Kidney glomerular epithelial cell (primary cell): ENCODE measurements at regions not wholly inside any gene's neighbourhood (a gene's known extent, or its start where the extent isn't known, plus 50 kb on each side); places are given as distances from the start of the nearest gene placed in this dataset.
"Not testable (repeated sequence)": the region's sequence is repeated elsewhere in the genome, so short reads cannot be mapped to it uniquely, and the experiment has no call there.

ENCODE experiments used
- DNase-seq: peaks from one replicate; lab custom pipeline; 2025; lab: John Stamatoyannopoulos, UW

DNA sequence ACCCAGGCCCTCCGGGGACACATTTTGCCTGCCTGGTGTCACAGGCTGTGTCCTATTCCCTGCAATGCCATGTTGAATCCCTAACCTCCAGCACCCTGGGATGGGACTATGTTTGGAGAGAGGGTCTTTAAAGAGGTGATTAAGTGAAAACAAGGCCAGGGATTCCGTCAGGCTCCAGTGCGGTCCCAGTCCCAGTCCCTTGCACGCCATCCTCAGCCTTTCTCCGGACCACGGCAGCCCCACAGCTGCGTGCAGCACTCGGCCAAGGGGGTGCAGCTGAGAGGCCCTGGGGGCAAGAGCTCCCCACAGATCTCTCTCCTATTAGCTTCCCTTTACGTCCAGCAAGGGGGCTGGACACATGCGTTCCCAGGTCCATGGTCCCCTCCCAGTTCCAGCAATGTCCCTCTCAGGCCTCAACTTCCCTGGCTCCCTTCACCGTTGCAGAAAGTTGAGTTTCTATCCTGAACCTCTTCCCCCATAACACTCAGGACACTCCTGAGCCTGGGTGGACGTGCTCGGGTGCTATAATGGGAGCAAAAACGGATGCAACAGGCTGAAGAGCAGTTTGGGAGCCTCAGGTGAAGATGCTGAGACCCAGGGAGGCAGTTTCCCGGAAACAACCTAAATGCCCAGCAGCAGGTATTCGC, 1422.7 kb downstream of the BRD1 start:
- no peak for DNase-seq

DNA sequence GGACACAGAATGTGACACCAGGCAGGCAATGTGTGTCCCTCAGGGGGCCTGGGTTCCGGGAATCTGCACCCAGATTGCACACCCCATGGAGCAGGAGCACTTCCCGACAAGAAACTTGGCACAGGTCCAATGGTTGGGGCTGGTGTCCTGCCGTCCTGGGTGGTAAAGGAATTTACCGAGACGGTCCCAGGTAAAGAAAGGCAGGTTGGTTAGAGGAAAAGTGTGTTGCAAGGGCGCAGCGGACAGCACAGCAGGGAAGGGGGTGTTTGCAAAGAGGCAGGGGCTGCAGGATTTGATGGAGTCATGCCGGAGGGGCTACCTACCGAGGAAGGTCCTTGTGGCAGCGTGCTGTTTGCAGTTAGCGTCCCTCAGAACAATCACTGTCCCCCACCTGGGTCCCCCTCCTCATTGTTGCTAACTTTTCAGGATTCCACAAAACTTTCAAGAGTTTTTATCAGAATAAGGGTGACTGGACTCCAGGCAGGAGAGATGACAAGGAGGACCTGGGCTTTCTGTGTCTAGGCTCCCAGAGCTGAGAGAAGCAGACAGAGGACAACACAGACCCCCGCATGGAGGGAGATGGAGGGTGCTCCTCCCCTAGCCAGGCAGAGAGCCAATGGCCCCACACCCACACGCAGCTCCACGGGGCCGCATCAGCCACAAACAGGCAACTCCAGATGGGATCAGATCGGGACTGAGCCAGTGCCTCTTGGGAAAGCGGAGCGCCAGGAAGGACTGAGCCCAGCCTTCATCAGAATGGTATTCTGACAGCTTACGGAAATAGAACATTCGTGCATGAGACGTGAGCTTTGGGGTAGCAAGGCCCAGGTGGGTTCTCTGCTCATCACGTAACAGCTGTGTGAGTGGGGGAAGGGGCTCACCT, 1423.9 kb downstream of the BRD1 start:
- DNase-seq = no peak

DNA sequence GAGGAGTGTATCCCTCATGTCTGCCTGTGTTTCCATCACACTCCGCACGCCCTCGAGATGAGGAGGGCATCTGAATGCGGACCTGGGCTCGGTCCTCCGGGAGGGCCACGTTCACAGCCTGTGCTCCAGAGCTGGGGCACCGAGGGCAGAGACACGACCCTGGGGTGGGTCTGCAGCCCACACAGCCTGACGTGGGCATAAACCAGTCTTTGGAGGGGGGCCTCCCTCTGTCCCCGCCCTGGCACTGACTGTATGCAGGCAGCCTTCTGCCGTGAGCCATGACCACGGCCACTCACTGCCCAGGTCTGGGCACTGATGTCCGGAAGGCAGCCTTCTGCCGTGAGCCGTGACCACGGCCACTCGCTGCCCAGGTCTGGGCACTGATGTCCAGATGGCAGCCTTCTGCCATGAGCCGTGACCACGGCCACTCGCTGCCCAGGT, 1425.1 kb downstream of the BRD1 start:
- DNase-seq = no peak

DNA sequence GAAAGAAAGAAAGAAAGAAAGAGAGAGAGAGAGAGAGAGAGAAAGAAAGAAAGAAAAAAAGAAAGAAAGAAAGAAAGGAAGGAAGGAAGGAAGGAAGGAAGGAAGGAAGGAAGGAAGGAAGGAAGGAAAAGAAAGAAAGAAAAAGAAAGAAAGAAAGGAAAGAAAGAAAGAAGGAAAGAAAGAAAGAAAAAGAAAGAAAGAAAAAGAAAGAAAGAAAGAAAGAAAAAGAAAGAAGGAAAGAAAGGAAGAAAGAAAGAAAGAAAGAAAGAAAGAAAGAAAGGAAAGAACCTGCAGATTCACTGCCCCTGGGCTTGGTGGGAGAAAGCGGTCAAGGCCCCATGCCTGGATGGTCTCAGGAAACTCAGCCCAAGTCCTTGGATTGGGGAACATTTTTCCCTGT, 1426.2 kb downstream of the BRD1 start:
- DNase-seq = not testable (repeated sequence)

DNA sequence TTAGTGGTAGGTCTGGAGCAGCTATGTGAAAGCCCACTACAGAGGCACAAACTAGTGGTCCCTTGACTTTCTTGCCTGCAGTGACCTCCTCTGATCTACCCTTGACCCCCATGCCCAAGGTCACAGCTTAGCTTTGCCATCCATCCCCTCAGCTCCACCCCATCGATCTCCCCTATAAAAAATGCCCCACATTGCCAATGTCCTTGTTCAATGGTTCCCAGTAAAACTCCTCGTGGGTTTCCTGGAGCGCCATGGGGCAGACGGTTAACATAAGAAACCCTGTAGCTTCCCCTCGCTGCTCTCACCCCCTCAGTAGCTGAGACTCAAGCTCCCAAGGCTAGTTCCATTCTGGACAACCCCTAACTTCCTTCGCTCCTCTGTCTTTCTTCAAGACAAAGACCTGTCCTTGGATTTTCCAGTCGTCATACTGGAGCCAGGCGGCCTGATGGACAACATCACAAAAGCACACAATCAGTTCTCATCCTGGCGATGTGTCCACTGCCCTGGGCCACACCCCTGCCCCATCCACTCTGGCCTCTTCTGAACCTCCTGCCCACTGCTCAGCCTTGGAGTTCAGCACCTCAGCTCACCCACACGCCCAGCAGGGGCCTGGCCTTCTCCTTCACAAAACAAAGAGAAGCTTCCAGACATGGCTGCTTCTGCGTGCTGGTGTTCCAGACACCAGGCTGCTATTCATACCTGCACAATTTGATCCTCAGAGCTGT, 1429.3 kb downstream of the BRD1 start:
- no peak for DNase-seq

DNA sequence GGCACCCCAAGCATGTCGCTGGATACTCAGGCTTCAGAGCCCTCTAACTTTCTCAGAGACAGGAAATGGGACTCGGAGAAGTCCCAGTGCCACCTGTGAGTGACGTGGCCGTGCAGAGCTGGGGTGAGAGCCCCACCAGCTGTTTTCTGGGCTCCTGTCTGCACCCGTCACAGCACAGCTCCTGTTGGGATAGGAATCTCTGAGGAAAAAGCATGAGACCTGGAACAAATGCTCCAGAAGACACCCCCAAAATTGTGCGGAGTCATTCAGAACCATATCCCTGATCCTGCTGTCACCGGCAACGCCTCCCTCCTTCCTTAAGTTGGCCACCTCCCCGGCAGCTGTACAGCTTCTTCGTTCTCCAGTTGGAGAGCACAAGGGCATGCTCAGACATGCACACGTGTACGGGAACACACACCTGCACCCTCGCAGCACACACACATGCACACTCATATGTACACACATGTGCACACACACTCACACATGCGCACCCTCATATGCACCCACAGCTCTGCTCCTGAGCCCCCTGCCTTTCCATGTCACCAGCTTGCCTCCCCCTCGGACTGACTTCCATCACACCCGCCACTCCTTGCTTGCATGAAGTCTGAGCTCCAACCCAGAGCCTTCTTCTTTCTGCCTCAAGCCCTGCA, 1430.0 kb downstream of the BRD1 start:
- DNase-seq = no peak

DNA sequence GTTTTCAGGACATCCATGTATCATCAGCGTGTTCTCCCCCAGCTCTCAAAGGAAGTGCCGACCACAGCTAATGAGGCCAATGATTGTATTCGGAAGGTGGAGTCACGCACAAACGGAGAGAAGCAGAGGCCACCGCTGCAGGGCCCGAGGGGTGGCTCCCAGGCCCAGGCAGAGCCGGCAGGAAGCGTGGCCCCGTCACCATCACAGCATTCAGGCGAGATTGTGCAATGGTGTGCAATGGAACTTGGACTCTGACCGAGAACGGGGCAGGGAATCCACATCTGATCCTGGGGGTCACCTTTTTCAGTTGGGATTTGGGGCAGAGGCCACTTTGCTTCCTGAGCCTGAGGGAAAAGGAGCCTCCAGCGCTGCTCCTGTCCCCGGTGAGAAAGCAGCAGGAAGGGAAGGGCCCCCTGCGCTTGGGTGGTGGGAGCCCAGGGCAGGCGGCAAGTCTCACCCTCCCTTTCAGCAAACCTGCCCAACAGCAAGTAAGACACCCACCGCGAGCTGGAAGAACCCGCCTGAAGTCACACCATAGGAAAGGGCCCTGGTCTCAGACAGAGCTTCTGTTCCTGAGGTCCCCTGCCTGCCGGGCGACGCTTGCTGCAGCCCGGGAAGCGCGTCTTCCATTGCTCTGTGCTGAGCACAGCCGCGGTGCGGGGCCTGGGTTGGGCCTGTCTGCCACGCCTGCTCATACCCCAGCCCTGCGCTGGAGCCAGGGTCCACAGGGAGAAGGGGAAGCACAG, 1430.7 kb downstream of the BRD1 start:
- DNase-seq = no peak

DNA sequence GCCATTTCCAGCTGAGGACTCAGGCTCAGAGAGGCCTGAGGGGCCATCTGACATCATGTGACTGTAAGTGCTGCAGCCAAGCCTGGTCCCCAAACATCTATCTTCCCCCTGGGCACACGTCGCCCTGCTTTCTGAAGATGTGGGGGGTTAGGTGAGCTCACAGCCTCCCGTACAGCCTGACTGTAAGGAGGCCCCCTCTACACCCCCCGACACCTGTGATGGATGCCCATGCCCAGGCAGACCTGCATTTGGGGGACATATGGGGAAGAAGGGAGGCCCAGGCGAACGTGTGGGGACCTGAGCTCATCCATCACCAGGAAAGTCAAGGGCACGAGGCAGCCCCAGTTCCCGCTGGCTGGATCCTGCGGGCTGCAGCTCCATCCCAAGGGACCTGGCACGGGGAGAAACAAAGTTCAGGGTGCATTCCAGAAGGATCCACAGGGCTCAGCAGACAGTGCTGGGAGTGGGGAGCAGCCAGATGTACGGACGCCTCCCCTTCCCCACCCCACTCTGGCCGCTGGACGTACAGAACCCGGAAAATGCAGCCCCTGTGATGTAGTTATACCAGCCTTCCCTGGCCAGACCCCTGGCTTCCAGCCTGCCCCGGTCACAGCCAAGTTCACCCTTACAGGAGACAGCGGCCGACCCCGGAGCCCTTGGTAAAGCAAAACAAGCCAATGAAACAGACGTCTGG, 1431.4 kb downstream of the BRD1 start:
- DNase-seq = no peak

DNA sequence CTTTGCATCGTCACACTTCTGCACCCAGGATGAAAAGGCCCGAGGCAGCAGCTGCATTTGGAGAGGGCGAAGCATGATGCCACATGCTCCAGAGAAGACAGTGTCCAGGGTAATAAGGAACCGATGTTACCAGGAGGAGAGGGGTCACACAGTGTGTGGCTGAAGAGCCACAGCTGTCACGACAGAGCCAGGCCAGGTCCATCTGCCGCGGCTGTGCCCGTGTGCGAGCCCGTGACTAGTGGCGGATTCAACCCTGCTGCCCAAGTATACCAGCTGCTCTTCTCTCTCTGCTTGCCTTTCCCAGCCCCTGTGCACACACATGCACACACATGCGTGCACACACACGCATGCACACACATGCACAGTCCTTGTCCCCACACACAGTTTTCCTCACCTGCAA, 1432.5 kb downstream of the BRD1 start:
- no peak for DNase-seq

DNA sequence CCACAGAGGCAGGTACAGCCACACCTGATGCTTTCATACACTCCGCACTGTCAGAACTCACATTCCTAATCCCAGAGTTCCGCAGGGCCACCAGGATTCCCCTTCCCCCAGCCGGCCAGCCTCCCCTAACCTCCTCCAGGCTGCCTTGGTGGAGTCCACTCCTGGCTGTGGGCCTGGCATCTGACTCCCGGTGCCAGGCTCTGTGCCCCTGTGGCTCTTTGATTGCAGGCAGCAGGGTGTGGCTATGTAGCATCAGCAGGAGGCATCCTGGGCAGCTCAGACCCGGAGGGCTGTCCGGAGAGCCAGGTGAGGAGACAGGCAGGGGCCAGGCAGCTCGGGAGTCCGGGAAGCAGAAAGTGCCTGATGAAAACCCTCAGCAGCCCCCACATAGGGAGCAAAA, 1432.9 kb downstream of the BRD1 start:
- no peak for DNase-seq

DNA sequence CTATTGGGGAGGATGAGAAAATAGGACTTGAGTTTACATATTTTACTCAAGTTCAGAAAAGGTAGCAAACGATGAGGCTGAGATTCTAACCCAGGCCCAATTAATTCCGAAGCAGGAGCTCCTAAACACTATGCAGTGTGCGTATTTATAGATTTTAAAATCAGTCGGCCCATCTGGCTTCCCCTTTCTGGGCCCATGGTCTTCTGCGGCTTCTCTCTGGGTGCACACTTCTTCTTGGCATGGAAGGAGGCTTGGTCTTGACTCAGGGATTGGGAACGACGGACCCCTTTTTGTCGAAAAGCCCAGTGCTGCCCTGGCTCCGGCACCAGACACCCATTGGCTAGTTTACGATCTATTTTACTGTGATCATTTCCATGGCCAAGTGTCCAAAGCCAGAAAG, 1433.8 kb downstream of the BRD1 start:
- no peak for DNase-seq

DNA sequence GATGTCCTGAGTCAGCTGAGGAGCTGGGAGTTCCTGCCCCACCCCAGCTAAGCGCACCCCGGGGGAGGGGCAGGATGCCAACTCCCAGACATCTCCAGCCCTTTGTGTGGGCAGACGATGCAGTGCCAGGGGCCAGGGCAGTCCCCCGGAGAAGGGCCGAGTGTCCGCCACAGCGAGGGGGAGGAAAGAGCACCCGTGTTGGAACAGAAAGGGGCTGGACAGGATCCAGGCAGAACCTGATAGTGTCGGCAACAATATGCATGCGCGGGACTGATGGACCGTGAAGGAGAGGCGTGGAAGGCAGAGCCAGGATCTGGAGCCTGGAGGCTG, 1434.7 kb downstream of the BRD1 start:
- no peak for DNase-seq

DNA sequence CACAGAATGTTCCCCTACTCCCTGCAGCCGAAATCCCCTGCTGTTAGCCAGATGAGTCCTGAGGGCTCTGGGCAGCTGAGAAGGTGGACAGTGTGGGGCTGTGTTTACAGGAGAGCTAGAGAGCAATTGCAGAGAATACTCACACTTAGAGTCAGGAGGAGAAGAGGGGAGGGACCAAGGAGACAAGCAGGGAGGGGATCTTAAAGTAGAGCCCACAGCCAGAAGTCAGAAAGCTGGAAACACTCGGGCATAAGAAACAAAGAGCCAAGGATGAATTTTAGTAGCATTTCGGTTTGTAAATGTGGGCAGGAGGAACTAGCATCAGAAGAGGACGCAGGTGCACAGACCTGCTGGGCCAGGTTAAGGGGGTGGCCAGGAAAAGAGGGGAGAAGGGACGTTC, 1435.9 kb downstream of the BRD1 start:
- DNase-seq = no peak

DNA sequence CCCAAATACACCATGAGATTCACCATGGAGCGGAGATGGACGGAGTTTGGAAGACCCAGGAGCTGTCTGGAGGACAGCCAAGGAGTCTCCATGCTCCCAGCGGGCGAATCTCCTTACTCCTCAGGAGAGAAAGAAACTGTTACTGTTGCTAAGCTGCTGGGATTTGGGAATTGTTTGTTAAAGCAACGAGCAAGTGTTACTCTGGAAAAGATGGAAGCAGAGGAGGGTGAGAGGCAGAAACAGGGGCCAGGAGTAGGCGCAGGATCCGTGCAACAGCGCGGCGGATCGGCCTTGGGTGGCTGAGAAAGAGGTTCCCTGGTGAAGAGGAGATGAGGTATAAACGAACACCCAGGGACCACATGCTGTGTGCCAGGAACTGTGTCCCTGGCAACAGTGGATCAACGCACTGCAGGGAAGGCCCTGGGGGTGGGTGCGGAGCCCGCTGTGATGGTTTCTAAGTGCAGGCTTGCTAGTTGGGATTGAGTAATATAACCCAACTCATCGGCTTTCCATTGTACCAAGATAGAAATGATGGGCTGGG, 1436.4 kb downstream of the BRD1 start:
- DNase-seq = no peak

DNA sequence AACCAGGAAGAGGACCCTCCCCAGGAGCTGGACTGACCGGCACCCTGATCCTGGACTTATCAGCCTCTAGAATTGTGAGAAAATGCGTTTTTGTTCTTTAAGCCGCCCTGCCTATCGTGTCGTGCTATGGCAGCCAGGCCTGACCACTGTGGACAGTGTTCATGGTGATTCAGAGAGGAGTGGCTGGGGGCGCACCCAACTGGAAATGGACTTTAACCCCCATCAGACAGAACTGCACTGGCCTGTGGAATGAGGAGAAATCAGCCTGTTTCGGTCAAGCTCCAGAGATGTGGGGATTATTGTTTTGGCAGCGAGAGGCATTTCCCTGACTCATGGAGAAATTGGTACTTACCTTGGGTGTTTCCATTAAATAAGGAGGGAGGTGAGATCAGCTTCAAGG, 1437.8 kb downstream of the BRD1 start:
- DNase-seq = no peak

DNA sequence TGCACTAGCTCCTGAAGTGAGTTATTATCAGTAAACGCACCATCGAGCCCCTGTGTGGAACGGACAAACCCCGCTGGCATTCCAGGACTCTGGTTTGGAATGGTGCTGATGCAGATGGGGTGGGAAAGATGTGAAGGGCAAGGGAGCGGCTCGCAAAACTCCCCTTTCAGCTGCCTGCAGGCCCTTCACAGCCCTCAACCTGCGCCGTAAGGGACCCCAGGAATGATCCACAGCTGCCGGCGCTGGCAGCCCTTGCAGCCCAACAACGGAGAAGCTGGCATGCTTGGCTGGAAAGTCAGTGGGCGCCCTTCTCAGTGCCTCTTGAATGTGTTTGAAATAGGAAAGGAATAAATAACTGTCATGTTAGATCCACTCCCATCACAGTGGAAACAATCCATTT, 1445.5 kb downstream of the BRD1 start:
- DNase-seq = no peak

DNA sequence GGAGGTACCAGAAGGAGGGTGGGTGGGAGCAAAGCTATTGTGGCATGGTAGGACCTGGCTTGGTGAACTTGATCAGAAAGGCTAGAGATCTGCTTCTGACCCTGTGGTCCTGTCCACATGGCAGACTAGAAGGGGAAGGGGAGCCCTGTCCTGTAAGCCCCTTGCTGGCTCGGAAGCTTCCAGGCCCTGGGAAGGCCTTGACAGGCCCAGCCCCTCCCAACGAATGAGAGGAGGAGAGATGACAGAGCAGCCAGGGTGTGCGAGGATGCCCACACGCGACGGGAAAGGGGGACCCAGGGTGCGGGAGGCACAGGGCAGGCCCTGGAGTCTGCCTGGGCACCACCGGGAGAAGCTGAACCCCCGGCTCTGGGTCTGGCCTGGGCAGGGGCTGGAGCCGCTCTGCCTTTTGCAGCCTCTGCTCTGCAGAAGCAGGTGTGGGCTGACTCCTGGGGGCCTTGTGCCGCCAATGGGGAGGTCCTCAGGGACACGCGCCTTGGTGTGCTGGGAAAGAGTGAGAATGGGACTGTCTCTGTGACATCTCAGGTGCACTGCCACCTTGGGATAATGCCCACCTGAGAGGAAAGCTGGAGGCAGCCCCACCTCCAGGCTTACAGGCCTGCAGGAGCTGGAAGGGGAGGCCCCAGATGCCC, 1447.5 kb downstream of the BRD1 start:
- DNase-seq = no peak

DNA sequence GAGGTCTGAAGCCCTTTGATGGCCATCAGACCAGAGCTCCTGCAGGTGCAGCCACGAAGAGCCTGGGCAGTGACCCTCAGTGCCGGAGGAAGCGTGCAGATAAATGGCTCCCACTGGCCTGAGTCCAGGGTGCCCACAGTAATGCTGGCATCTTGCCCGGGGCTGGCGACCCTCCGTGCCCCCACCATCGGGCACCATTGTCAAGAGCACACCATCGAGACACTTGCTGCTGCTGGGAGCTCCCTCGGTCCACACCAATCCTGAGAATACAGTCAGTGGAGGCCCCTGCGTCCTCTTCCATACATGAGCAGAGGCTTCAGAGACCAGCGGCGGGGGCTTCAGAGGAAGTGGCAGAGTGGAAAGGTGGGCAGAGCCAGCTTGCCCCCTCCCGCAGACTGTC, 1448.3 kb downstream of the BRD1 start:
- DNase-seq = no peak

DNA sequence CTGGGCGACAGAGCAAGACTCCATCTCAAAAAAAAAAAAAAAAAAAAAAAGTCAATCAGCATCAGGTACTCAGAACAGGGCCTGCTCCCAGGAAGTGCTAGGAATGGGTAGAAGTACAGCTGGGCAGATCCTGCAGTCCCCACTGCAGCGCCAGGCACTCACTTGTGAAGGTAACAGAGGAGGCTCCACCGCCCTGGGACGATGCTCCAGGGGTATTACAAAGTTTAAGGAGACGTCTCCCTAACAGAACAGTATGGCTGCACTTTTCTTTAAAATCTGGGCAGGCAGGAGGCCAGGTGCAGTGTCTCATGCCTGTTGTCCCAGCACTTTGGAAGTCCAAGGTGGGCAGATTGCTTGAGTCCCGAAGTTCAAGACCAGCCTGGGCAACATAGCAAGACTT, 1449.0 kb downstream of the BRD1 start:
- DNase-seq = no peak

DNA sequence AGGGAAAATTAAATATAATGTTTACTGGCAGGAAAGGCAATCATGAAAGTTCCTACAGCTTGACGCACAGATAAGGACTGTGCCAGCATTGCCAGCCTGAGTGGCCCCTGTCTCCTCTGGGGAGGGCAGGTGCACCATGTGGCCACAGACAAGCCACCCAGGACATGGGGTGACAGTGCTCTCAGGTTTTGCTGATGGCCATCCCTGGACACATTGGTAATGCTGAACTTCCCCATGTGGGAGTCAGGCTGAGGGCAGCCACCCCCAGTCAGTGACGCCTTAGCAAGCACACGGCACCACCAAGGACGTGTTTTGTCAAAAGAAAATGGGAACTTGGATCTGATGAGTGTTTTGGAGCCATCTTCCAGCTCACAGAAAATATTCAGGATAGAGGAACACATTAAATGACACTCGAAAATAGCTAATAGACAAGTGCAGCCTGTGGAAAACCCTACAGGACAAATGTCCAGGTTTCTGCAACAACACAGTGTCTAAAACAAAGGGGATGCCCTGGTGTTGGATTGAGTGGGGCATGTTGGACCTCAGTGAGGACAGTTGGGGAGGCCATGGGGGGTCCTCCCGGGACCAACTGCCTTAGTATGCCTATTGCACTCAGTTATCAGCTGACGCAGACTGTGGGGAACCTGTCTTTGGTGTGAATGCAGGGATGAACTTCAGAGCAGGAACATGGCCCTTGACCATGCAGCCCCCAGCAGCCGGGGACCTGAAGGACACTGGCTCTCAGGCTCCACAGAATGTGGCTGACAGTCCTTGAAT, 1450.5 kb downstream of the BRD1 start:
- no peak for DNase-seq
